Lower leg skin (tissue), 4 donors: ENCODE measurements at regions not wholly inside any gene's neighbourhood (a gene's known extent, or its start where the extent isn't known, plus 50 kb on each side); places are given as distances from the start of the nearest gene placed in this dataset.
A peak's percentile ranks its signal among the peaks of the same experiment; 100 is the strongest.

Experiments used
- DNase-seq, 2 donors: peaks; one replicate each; pipeline ENCODE4 v3.0.0-alpha.2; 2019; ENCODE audit warnings: low spot score in 2 of 2
- H3K4me3 ChIP-seq: fragments of 200-600 bp; sonication (generic); 2 replicates; pipeline ENCODE4 v1.5.1; 2017; ENCODE audit warnings: mild to moderate bottlenecking, low read depth; ENCODE audit not compliant: poor library complexity, severe bottlenecking
- CTCF ChIP-seq, 3 donors: fragments of 450-650 bp; IDR thresholded peaks; one replicate each; pipeline ENCODE4 v1.5.1; 2016; ENCODE audit warnings: antibody characterized with exemption in 3 of 3, mild to moderate bottlenecking in 3 of 3, moderate library complexity in 2 of 3
- POLR2A ChIP-seq, 2 donors: fragments of 450-650 bp; IDR thresholded peaks; one replicate each; pipeline ENCODE4 v1.6.1; 2016 to 2017; ENCODE audit warnings: antibody characterized with exemption in 2 of 2, mild to moderate bottlenecking in 1 of 2, moderate library complexity in 1 of 2
- WGBS, 2 donors: methylation state at CpG; one replicate each; pipeline ENCODE4 v1.1.5; 2018; 5-methylcytosine and 5-hydroxymethylcytosine counted together
- intact Hi-C: fragments of 100-400 bp; cut with DNase I; formaldehyde crosslinking; loops from one replicate; pipeline ENCODE4 v1.15.0; 2023; ENCODE audit warnings: low total_unique reads

GRCh38 chr16:54993106-54993895 is 62.6 kb downstream of the IRX5 start:
- TF ChIP-seq POLR2A (IDR thresholded peaks at IDR 0.05) (no peak), CTCF (IDR thresholded peaks at IDR 0.05) (no peak)
- DNase-seq: no peak
- 51 to 68% methylated on average over 2 of the region's 2 CpGs for WGBS, 2 donors

GRCh38 chr16:54996186-54996585 is 65.5 kb downstream of the IRX5 start:
- intact Hi-C loops: no loop called here
- H3K4me3 ChIP-seq: no peak overlapping the region
- no peak for TF ChIP-seq CTCF (IDR thresholded peaks at IDR 0.05)
- TF ChIP-seq POLR2A (IDR thresholded peaks at IDR 0.05): no peak
- no peak for DNase-seq
- 69 to 74% methylated on average over 7 of the region's 7 CpGs for WGBS, 2 donors

More at GRCh38 chr16:54993106-54993895, 62.6 kb downstream of the IRX5 start:
- intact Hi-C loops: no loop called here
- no peak overlapping the region for H3K4me3 ChIP-seq

- intact Hi-C loops: no loop called here
- WGBS, 2 donors: 67 to 77% methylated on average over 1 of the region's 1 CpG
- no peak for DNase-seq
- TF ChIP-seq CTCF (IDR thresholded peaks at IDR 0.05) (no peak), POLR2A (IDR thresholded peaks at IDR 0.05) (no peak)
- no peak overlapping the region for H3K4me3 ChIP-seq
Observed at GRCh38 chr16:54998834-54999233, 68.2 kb downstream of the IRX5 start.

- no peak for DNase-seq
- intact Hi-C loops: no loop called here
- WGBS, 2 donors: 66 to 74% methylated on average over 11 of the region's 11 CpGs
- no peak overlapping the region for H3K4me3 ChIP-seq
- TF ChIP-seq CTCF (IDR thresholded peaks at IDR 0.05): no peak
- TF ChIP-seq POLR2A (IDR thresholded peaks at IDR 0.05): no peak
Observed at GRCh38 chr16:54999481-54999880, 68.8 kb downstream of the IRX5 start.

- intact Hi-C loops: no loop called here
- H3K4me3 ChIP-seq: no peak overlapping the region
- DNase-seq: no peak
- TF ChIP-seq CTCF (IDR thresholded peaks at IDR 0.05) (no peak), POLR2A (IDR thresholded peaks at IDR 0.05) (no peak)
- WGBS, 2 donors: 86 to 89% methylated on average over 4 of the region's 4 CpGs
Observed at GRCh38 chr16:55000595-55000994, 69.9 kb downstream of the IRX5 start.

GRCh38 chr16:55001931-55002330 is 71.3 kb downstream of the IRX5 start:
- peak in 1 of 2 donors; percentile 4 for DNase-seq
- intact Hi-C loops: no loop called here
- WGBS, 2 donors: 58 to 68% methylated on average over 1 of the region's 1 CpG
- TF ChIP-seq POLR2A (IDR thresholded peaks at IDR 0.05): no peak
- no peak for TF ChIP-seq CTCF (IDR thresholded peaks at IDR 0.05)
- no peak overlapping the region for H3K4me3 ChIP-seq
